RWPE2 (cell line): ENCODE measurements at regions not wholly inside any gene's neighbourhood (a gene's known extent, or its start where the extent isn't known, plus 50 kb on each side); places are given as distances from the start of the nearest gene placed in this dataset.

Source experiments
- ATAC-seq: fragments of 200-7000 bp; cut with Tn5 transposase; 3 replicates; pipeline ENCODE4 v1.9.1; 2021; ENCODE audit warnings: low read depth
- DNase-seq: peaks from one replicate; pipeline ENCODE4 v3.0.0-alpha.2; 2020; ENCODE audit warnings: low spot score
- H3K27ac ChIP-seq: fragments of 450-650 bp; 2 replicates; pipeline ENCODE4 v1.5.1; 2017; ENCODE audit warnings: mild to moderate bottlenecking; ENCODE audit not compliant: poor library complexity, severe bottlenecking
- H3K27me3 ChIP-seq: fragments of 250-450 bp; sonication (Bioruptor Pico); 2 replicates; pipeline ENCODE4 v1.5.1; 2021; ENCODE audit warnings: mild to moderate bottlenecking, moderate library complexity; ENCODE audit not compliant: insufficient read depth, poor library complexity, severe bottlenecking
- H3K36me3 ChIP-seq: fragments of 250-450 bp; sonication (Bioruptor Pico); 2 replicates; pipeline ENCODE4 v1.5.1; 2020; ENCODE audit warnings: low read depth, mild to moderate bottlenecking, moderate library complexity
- H3K4me1 ChIP-seq: fragments of 250-450 bp; sonication (Bioruptor Pico); 2 replicates; pipeline ENCODE4 v1.5.1; 2021; ENCODE audit warnings: mild to moderate bottlenecking, moderate library complexity; ENCODE audit not compliant: insufficient read depth, poor library complexity, severe bottlenecking
- H3K4me3 ChIP-seq: fragments of 250-450 bp; sonication (Bioruptor Pico); 2 replicates; pipeline ENCODE4 v1.5.1; 2021; ENCODE audit warnings: mild to moderate bottlenecking, moderate library complexity; ENCODE audit not compliant: severe bottlenecking
- H3K9me3 ChIP-seq: fragments of 250-450 bp; sonication (Bioruptor Pico); 2 replicates; pipeline ENCODE4 v1.5.1; 2021; ENCODE audit warnings: mild to moderate bottlenecking, moderate library complexity; ENCODE audit not compliant: severe bottlenecking
- TF ChIP-seq, protein P1 (sequence below): fragments of 450-650 bp; IDR thresholded peaks from one replicate; pipeline ENCODE4 v1.5.1; 2017; ENCODE audit warnings: mild to moderate bottlenecking, moderate library complexity; ENCODE audit not compliant: poor library complexity, severe bottlenecking

DNA sequence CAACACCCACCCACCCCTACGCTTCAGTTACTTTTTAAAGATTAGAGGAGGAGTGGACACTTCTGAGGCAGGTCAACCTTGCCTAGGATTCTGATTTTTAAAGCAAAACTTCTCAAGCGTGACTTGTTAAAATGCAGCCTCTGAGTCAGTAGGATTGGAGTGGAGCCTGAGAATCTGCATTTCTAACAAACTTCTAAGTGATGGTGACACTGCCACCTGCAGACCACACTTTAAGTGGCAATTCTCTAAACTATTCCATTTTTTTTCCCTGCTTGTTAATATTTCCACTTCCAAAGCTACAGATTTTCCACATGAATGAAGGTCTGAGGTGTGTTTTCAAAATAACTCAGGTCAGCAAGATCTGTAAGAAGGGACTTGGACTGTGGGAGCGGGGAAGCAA is 171.1 kb upstream of the CCDC150 start:
- H3K27me3 ChIP-seq = no peaks in the 10 kb centered on the region
- TF ChIP-seq, protein P1, sequence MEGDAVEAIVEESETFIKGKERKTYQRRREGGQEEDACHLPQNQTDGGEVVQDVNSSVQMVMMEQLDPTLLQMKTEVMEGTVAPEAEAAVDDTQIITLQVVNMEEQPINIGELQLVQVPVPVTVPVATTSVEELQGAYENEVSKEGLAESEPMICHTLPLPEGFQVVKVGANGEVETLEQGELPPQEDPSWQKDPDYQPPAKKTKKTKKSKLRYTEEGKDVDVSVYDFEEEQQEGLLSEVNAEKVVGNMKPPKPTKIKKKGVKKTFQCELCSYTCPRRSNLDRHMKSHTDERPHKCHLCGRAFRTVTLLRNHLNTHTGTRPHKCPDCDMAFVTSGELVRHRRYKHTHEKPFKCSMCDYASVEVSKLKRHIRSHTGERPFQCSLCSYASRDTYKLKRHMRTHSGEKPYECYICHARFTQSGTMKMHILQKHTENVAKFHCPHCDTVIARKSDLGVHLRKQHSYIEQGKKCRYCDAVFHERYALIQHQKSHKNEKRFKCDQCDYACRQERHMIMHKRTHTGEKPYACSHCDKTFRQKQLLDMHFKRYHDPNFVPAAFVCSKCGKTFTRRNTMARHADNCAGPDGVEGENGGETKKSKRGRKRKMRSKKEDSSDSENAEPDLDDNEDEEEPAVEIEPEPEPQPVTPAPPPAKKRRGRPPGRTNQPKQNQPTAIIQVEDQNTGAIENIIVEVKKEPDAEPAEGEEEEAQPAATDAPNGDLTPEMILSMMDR = no peak
- no peak for ATAC-seq
- no peak overlapping the region for H3K4me3 ChIP-seq
- no peaks in the 10 kb centered on the region for H3K36me3 ChIP-seq
- DNase-seq = no peak
- H3K4me1 ChIP-seq = no peaks in the 10 kb centered on the region
- H3K9me3 ChIP-seq = no peaks in the 10 kb centered on the region
- no peak overlapping the region for H3K27ac ChIP-seq

DNA sequence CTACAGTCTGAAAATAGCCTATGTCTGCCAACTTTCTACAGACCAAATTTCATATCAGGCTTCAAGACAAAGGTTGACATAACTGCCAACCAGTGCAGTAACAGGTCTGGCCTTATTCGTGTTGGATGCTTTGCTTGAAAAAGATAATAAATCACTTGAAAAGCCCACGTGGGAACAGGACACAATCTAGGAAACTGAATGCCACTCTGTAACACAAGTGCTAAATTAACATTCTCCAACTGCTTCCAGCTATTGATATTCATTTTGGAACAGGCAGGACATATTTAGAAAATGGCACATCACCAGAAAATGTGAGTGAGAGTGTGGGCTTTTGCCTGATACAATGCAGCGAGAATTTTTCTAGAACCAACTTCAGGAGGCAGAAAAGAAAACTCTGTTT is 165.9 kb upstream of the CCDC150 start:
- DNase-seq (no peak), ATAC-seq (no peak)
- no peak overlapping the region for H3K27ac ChIP-seq
- no peaks in the 10 kb centered on the region for H3K9me3 ChIP-seq
- no peaks in the 10 kb centered on the region for H3K4me1 ChIP-seq
- no peaks in the 10 kb centered on the region for H3K27me3 ChIP-seq
- H3K4me3 ChIP-seq = no peak overlapping the region
- no peaks in the 10 kb centered on the region for H3K36me3 ChIP-seq
- TF ChIP-seq, protein P1 = no peak

DNA sequence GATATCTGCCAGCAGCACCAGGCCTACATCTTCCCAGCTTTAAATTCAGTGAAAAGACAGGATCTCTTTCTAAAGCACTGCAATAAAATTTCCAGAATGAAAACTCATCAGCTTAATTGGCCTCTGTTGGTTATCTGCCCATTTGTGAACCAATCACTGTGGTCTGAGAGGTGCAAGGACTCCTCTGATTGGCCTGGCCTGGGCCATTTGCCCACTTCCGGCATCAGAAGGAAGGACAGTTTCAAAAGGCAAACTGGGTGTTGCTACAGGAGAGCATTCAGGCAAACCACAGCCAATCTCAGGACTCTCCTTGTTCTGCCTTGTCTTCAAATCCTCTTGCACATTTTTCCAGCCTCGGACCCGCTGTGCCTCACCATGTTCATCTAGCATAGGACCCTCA is 163.9 kb upstream of the CCDC150 start:
- Histone ChIP-seq H3K9me3 (no peaks in the 10 kb centered on the region), H3K36me3 (no peaks in the 10 kb centered on the region), H3K27ac (no peak overlapping the region), H3K4me1 (no peaks in the 10 kb centered on the region), H3K4me3 (no peak overlapping the region), H3K27me3 (no peaks in the 10 kb centered on the region)
- TF ChIP-seq, protein P1 = no peak
- ATAC-seq = no peak
- no peak for DNase-seq

DNA sequence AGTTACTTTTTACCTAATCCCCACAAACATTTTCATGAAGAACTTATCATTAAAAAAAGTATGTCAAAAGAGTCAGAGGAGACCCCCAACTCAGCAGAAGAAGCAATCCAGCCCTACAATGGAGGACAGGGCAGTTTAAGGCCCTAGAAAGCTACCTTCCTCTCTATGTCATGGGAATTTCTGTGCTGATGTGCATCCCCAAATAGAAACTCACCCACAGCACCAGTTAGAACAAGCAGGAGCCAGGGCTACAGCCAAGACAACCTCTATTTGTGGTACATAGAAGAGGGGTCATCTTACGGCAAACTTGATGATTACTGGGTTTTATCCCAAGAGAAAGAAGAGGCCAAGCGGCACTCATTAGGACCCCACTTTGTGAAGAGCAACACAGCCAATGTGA is 160.9 kb upstream of the CCDC150 start:
- no peaks in the 10 kb centered on the region for H3K36me3 ChIP-seq
- no peak for ATAC-seq
- DNase-seq = no peak
- H3K27me3 ChIP-seq = no peaks in the 10 kb centered on the region
- TF ChIP-seq, protein P1 = no peak
- no peak overlapping the region for H3K4me3 ChIP-seq
- no peaks in the 10 kb centered on the region for H3K4me1 ChIP-seq
- H3K27ac ChIP-seq = no peak overlapping the region
- no peaks in the 10 kb centered on the region for H3K9me3 ChIP-seq

DNA sequence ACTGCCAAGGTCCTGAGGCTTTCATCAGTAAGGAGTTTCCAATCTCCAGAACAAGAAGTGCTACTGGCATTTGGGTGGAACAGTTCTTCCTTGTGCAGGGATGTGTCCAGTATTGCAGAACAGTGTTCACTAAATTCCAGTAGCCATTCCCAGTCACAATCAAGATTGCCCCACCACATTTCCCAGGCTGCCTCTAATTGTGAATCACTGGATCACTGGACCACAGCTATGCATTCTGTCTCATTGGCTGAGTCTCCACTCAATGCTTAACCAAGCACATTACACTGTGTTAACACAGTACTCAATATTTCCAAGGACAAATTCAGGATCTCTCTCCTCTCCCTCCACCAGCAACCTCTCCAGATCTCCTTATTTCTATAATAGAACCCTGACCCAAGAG is 160.2 kb upstream of the CCDC150 start:
- H3K4me1 ChIP-seq = no peaks in the 10 kb centered on the region
- H3K27ac ChIP-seq = no peak overlapping the region
- DNase-seq (no peak), ATAC-seq (peak; percentile 56; the same call in 2 of the 3 replicates)
- H3K27me3 ChIP-seq = no peaks in the 10 kb centered on the region
- H3K9me3 ChIP-seq = no peaks in the 10 kb centered on the region
- no peaks in the 10 kb centered on the region for H3K36me3 ChIP-seq
- TF ChIP-seq, protein P1 = no peak
- H3K4me3 ChIP-seq = no peak overlapping the region
